ENCODE measurements at regions not wholly inside any gene's neighbourhood (a gene's known extent, or its start where the extent isn't known, plus 50 kb on each side); places are given as distances from the start of the nearest gene placed in this dataset.
"Not testable (repeated sequence)": the region's sequence is repeated elsewhere in the genome, so short reads cannot be mapped to it uniquely, and the experiment has no call there.

DNA sequence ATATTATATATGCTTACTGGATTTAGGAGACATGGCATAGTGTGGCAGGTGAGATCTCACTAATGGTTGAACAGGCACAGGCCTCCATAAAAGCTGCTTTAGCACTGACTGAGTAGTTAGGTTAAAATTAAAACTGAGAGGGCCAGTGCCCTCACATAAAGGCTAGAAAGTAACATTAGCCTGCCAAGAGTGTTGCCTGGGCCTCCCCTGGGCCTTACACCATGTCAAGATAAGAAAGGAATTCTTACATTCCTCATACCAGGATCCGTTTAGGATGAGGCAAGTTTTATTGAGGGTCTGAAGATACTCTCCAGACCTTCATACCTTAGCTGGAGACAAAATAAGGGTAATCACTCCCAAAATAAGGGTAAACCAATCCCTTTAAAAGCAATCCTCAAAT is 1011.8 kb downstream of the PLA2G4A start:
- H3K9me3 ChIP-seq, result no peaks in the 10 kb centered on the region
- H3K27ac ChIP-seq, result no peak overlapping the region
- no peak for DNase-seq
- no peaks in the 10 kb centered on the region for H3K36me3 ChIP-seq
- intact Hi-C loops (cut with DNase I), result no loop called here
- H3K4me3 ChIP-seq, result no peak overlapping the region
- H3K27me3 ChIP-seq, result no peaks in the 10 kb centered on the region
- 23% methylated on average over 1 of the region's 1 CpG for WGBS (ENCODE audit: insufficient coverage, low coverage, low lambda C conversion rate, missing lambda C conversion rate)
- TF ChIP-seq POLR2A (IDR thresholded peaks at IDR 0.05) (no peak), CTCF (IDR thresholded peaks at IDR 0.05) (no peak)
- H3K4me1 ChIP-seq, result peaks cover 0 to 15% (median 3%) of the 10 kb centered on the region in 4 donors
- no peak for ATAC-seq

DNA sequence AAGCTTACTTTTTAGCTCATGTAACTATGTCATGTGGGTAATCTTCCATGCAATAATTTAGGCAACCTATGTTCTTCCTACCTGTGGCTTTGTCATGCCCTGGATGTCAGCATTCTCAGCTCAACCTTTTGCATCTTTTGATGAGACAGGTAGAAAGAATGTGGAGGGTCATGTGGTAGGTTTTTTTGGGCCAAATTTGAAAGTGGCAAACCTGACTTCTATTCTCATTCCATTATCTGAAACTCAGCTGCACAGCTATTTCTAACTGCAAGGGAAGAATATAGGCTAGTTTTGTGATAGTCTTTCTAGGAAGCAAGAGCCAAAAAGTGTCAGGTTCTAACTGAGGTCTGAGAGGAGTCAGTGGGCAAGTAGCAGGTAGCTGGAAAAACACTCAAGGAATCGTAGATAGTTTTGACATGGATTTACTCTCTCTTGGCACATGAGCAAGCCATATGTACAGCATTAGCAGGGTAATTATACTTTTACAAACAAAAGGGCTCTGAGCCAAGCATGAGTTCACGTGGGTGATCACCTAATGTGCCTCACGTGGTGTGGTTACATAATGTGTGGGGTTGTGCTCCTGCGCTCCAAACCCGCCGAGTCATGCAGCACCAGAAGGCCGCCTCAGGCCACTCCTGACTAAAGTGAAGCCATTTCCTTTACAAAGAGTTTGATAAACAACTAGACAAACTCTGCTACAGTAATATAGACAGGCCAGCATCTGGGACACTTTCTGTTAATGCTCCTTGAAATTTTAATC is 1013.8 kb downstream of the PLA2G4A start:
- intact Hi-C loops (cut with DNase I), result no loop called here
- Histone ChIP-seq H3K4me3 (no peak overlapping the region), H3K36me3 (no peaks in the 10 kb centered on the region), H3K27ac (no peak overlapping the region), H3K9me3 (no peaks in the 10 kb centered on the region), H3K27me3 (no peaks in the 10 kb centered on the region), H3K4me1 (peaks cover 0 to 14% (median 3%) of the 10 kb centered on the region in 4 donors)
- DNase-seq (no peak), ATAC-seq (no peak)
- 64% methylated on average over 7 of the region's 7 CpGs for whole genome bisulfite sequencing (ENCODE audit: insufficient coverage, low coverage, low lambda C conversion rate, missing lambda C conversion rate)
- TF ChIP-seq CTCF (IDR thresholded peaks at IDR 0.05) (no peak), POLR2A (IDR thresholded peaks at IDR 0.05) (no peak)

DNA sequence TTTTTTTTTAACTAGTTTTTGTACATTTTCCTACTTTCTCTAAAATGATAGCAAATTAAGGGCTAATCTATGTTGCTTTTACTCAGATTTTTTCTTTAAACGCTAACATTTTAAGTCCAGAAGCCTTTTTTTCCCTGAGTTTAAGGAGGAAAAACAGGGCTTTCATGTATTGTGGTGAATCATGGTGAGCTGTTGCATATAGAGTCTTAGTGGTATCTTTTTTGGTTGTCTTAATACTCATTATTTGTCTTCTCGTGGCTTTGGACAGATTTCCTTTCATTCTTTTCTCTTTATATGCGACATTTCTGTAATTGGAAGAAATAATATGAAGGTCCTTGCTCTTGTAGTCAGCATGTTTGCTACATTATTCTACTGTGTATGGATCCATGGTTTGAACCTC is 1015.6 kb downstream of the PLA2G4A start:
- Histone ChIP-seq H3K27ac (no peak overlapping the region), H3K27me3 (no peaks in the 10 kb centered on the region), H3K36me3 (no peaks in the 10 kb centered on the region), H3K4me3 (no peak overlapping the region), H3K9me3 (no peaks in the 10 kb centered on the region), H3K4me1 (no peaks in the 10 kb centered on the region)
- DNase-seq (no peak), ATAC-seq (no peak)
- WGBS (ENCODE audit: insufficient coverage, low coverage, low lambda C conversion rate, missing lambda C conversion rate), result 75% methylated on average over 3 of the region's 3 CpGs
- intact Hi-C loops (cut with DNase I), result no loop called here
- no peak for TF ChIP-seq CTCF (IDR thresholded peaks at IDR 0.05)
- no peak for TF ChIP-seq POLR2A (IDR thresholded peaks at IDR 0.05)

DNA sequence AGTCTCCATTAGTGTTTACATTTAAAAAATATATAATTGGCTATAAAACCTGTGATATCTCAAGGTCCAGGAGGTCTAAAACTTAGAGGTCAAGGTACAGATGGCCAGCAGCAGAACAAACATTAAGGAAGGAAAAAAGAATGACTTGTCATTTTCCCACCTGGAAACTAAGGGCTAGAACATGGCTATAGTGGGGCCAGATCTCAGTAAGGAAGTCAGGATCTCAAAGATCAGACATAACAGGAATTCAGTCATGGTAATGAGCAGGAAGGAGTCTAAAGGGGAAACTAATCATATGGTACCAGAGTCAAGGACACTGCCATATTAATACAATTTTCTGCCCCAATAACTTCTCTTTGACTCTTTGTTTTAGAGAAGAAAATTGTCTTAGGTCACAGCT is 1018.8 kb downstream of the PLA2G4A start:
- DNase-seq (no peak), ATAC-seq (no peak)
- intact Hi-C loops (cut with DNase I), result no loop called here
- H3K4me3 ChIP-seq, result no peak overlapping the region
- no peaks in the 10 kb centered on the region for H3K36me3 ChIP-seq
- H3K9me3 ChIP-seq, result no peaks in the 10 kb centered on the region
- no peak for TF ChIP-seq CTCF (IDR thresholded peaks at IDR 0.05)
- TF ChIP-seq POLR2A (IDR thresholded peaks at IDR 0.05), result no peak
- no peaks in the 10 kb centered on the region for H3K27me3 ChIP-seq
- no peak overlapping the region for H3K27ac ChIP-seq
- no peaks in the 10 kb centered on the region for H3K4me1 ChIP-seq

- WGBS (ENCODE audit: insufficient coverage, low coverage, low lambda C conversion rate, missing lambda C conversion rate), result 41% methylated on average over 3 of the region's 3 CpGs
- Histone ChIP-seq H3K9me3 (no peaks in the 10 kb centered on the region), H3K36me3 (no peaks in the 10 kb centered on the region), H3K27ac (no peak overlapping the region), H3K4me3 (no peak overlapping the region), H3K4me1 (no peaks in the 10 kb centered on the region), H3K27me3 (no peaks in the 10 kb centered on the region)
- DNase-seq, result no peak
- TF ChIP-seq CTCF (IDR thresholded peaks at IDR 0.05) (no peak), POLR2A (IDR thresholded peaks at IDR 0.05) (no peak)
- intact Hi-C loops (cut with DNase I), result no loop called here
- peak in 1 of 4 donors; percentile 32 for ATAC-seq
Observed at GRCh38 chr1:187848321-187848720, 1019.6 kb downstream of the PLA2G4A start.

DNA sequence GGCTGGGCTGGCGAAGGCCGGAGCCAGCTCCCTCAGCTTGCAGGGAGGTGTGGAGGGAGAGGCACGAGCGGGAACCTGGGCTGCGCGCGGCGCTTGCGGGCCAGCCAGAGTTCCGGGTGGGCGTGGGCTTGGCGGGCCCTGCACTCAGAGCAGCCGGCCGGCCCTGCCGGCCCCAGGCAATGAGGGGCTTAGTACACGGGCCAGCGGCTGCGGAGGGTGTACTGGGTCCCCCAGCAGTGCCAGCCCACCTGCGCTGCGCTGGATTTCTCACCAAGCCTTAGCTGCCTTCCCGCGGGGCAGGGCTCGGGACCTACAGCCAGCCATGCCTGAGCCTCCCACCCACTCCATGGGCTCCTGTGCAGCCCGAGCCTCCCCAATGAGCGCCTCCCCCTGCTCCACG is 1021.4 kb downstream of the PLA2G4A start:
- intact Hi-C loops (cut with DNase I); H3K36me3 ChIP-seq; H3K9me3 ChIP-seq; ATAC-seq; H3K27ac ChIP-seq; H3K4me3 ChIP-seq; H3K4me1 ChIP-seq; H3K27me3 ChIP-seq; DNase-seq: not testable (repeated sequence)
- 100% methylated on average over 2 of the region's 26 CpGs for WGBS (ENCODE audit: insufficient coverage, low coverage, low lambda C conversion rate, missing lambda C conversion rate)

All from right lobe of liver (tissue), 6 donors.